GM23338 (cell line): ENCODE measurements at regions not wholly inside any gene's neighbourhood (a gene's known extent, or its start where the extent isn't known, plus 50 kb on each side); places are given as distances from the start of the nearest gene placed in this dataset.

Experiments used
- CREB1 ChIP-seq: fragments of 250-450 bp; sonication (Bioruptor Pico); IDR thresholded peaks from 2 replicates; pipeline ENCODE4 v1.5.0; 2020; ENCODE audit warnings: low read depth, mild to moderate bottlenecking, moderate library complexity
- CTCF ChIP-seq, 2 experiments: fragments of 200-600 bp in 1 of 2; sonication (generic) in 1 of 2; conservative IDR thresholded peaks; 2 replicates each; pipeline versions ENCODE4 v1.5.1 to v1.6.1; 2016 to 2017; ENCODE audit warnings: antibody characterized with exemption in 2 of 2, low read depth in 2 of 2, mild to moderate bottlenecking in 2 of 2, moderate library complexity in 1 of 2
- REST ChIP-seq: IDR thresholded peaks from one replicate; pipeline ENCODE4 v1.6.1; 2018; ENCODE audit warnings: antibody characterized with exemption; ENCODE audit not compliant: unreplicated experiment
- ZNF331 ChIP-seq: fragments of 250-450 bp; sonication (Bioruptor Pico); IDR thresholded peaks from 2 replicates; pipeline ENCODE4 v1.5.0; 2020; ENCODE audit warnings: low read depth, mild to moderate bottlenecking, moderate library complexity

GRCh38 chr12:114500775-114501473, 95.0 kb upstream of the TBX5 start:
- TF ChIP-seq CTCF (conservative IDR thresholded peaks at IDR 0.05; ENCODE audit: low read depth in 2 of 2) (no peak), REST (no peak), ZNF331 (CRISPR knock-in tag) (no peak), CREB1 (CRISPR knock-in tag) (no peak)
